H1 (cell line): ENCODE measurements at regions not wholly inside any gene's neighbourhood (a gene's known extent, or its start where the extent isn't known, plus 50 kb on each side); places are given as distances from the start of the nearest gene placed in this dataset.

Experiments used
- ATF3 ChIP-seq: IDR thresholded peaks from 2 replicates; pipeline ENCODE4 v1.6.1; 2011; ENCODE audit warnings: low read depth, mild to moderate bottlenecking, low read length; ENCODE audit not compliant: insufficient read depth
- CBX5 ChIP-seq: fragments of 300-800, 300-1000 bp; sonication (generic); IDR thresholded peaks from 2 replicates; pipeline ENCODE4 v1.7.1; 2016; ENCODE audit warnings: antibody characterized with exemption, low read length, low read depth
- CTCF ChIP-seq, 3 experiments: IDR thresholded peaks; 1 replicate in 2 of 3; 2 replicates in 1 of 3; pipeline versions ENCODE4 v1.5.1 to v1.6.1; 2011; ENCODE audit warnings: low read length in 3 of 3, mild to moderate bottlenecking in 3 of 3, inconsistent platforms in 2 of 3, low read depth in 1 of 3, moderate library complexity in 1 of 3; ENCODE audit not compliant: insufficient read depth in 1 of 3; ENCODE audit errors: control extremely low read depth in 1 of 3
- EP300 ChIP-seq, 2 experiments: IDR thresholded peaks; 1 replicate in 1 of 2; 2 replicates in 1 of 2; pipeline ENCODE4 v1.6.1; 2011 to 2012; ENCODE audit warnings: low read depth in 2 of 2, low read length in 2 of 2, mild to moderate bottlenecking in 2 of 2, borderline replicate concordance in 1 of 2, inconsistent platforms in 1 of 2, moderate library complexity in 1 of 2
- GABPA ChIP-seq: IDR thresholded peaks from 2 replicates; pipeline ENCODE4 v1.6.1; 2011; ENCODE audit warnings: mild to moderate bottlenecking, low read length, moderate library complexity, borderline replicate concordance; ENCODE audit not compliant: insufficient read depth
- MAX ChIP-seq: IDR thresholded peaks from 2 replicates; pipeline ENCODE4 v1.6.1; 2012; ENCODE audit warnings: inconsistent platforms
- NRF1 ChIP-seq: IDR thresholded peaks from 2 replicates; pipeline ENCODE4 v1.6.1; 2011; ENCODE audit warnings: mild to moderate bottlenecking, low read depth, low read length, improper control_type of control experiment
- RAD21 ChIP-seq, 2 experiments: IDR thresholded peaks in 1 of 2; conservative IDR thresholded peaks in 1 of 2; 2 replicates each; pipeline ENCODE4 v1.6.1; 2011; ENCODE audit warnings: low read depth in 2 of 2, low read length in 2 of 2, improper control_type of control experiment in 1 of 2, inconsistent platforms in 1 of 2, mild to moderate bottlenecking in 1 of 2, moderate library complexity in 1 of 2
- SP2 ChIP-seq: IDR thresholded peaks from 2 replicates; pipeline ENCODE4 v1.6.1; 2012; ENCODE audit warnings: mild to moderate bottlenecking, low read length, inconsistent platforms
- TBP ChIP-seq: IDR thresholded peaks from 2 replicates; pipeline ENCODE4 v1.6.1; 2011; ENCODE audit warnings: low read depth, low read length, improper control_type of control experiment

GRCh38 chr9:119991797-119992196, 588.2 kb downstream of the CDK5RAP2 start:
- TF ChIP-seq CTCF (IDR thresholded peaks at IDR 0.05; ENCODE audit: control extremely low read depth in 1 of 3, insufficient read depth in 1 of 3, low read depth in 1 of 3, low read length in 3 of 3) (no peak), ATF3 (no peak), EP300 (IDR thresholded peaks at IDR 0.05; ENCODE audit: borderline replicate concordance in 1 of 2, low read depth in 2 of 2, low read length in 2 of 2) (no peak), SP2 (no peak), CBX5 (no peak), MAX (no peak), RAD21 (IDR thresholded peaks at IDR 0.05 in 1 of 2, conservative IDR thresholded peaks at IDR 0.05 in 1 of 2; ENCODE audit: low read depth in 2 of 2, low read length in 2 of 2) (no peak), NRF1 (no peak), GABPA (no peak), TBP (no peak)
